ENCODE measurements at regions not wholly inside any gene's neighbourhood (a gene's known extent, or its start where the extent isn't known, plus 50 kb on each side); places are given as distances from the start of the nearest gene placed in this dataset.
"Not testable (repeated sequence)": the region's sequence is repeated elsewhere in the genome, so short reads cannot be mapped to it uniquely, and the experiment has no call there.

GRCh38 chr21:35810431-35810970 lies 249.8 kb downstream of the SETD4 start:
- DNase-seq (ENCODE audit: low spot score): no peak

- DNase-seq (ENCODE audit: low spot score): no peak
These were observed 258.9 kb downstream of the SETD4 start for GRCh38 chr21:35801391-35801790.

- DNase-seq (ENCODE audit: low spot score): not testable (repeated sequence)
These were observed 259.4 kb downstream of the SETD4 start for GRCh38 chr21:35800796-35801385.

GRCh38 chr21:35796844-35797243 lies 263.5 kb downstream of the SETD4 start:
- DNase-seq (ENCODE audit: low spot score): no peak

- DNase-seq (ENCODE audit: low spot score): not testable (repeated sequence)
These were observed 265.8 kb downstream of the SETD4 start for GRCh38 chr21:35794527-35794926.

- no peak for DNase-seq (ENCODE audit: low spot score)
These were observed 267.6 kb downstream of the SETD4 start for GRCh38 chr21:35792569-35793305.

- DNase-seq (ENCODE audit: low spot score): no peak
These were observed 268.6 kb downstream of the SETD4 start for GRCh38 chr21:35791541-35792325.

GRCh38 chr21:35783721-35784120 lies 276.6 kb downstream of the SETD4 start:
- no peak for DNase-seq (ENCODE audit: low spot score)

- no peak for DNase-seq (ENCODE audit: low spot score)
These were observed 277.7 kb downstream of the SETD4 start for GRCh38 chr21:35782667-35783066.

GRCh38 chr21:35780983-35781382 lies 279.3 kb downstream of the SETD4 start:
- DNase-seq (ENCODE audit: low spot score): no peak

GRCh38 chr21:35779690-35780570 lies 280.4 kb downstream of the SETD4 start:
- DNase-seq (ENCODE audit: low spot score): no peak

- no peak for DNase-seq (ENCODE audit: low spot score)
These were observed 281.2 kb downstream of the SETD4 start for GRCh38 chr21:35779167-35779566.

- no peak for DNase-seq (ENCODE audit: low spot score)
These were observed 283.2 kb downstream of the SETD4 start for GRCh38 chr21:35777081-35777480.

- no peak for DNase-seq (ENCODE audit: low spot score)
These were observed 284.4 kb downstream of the SETD4 start for GRCh38 chr21:35775778-35776544.

GRCh38 chr21:35770101-35770945 lies 290.0 kb downstream of the SETD4 start:
- DNase-seq (ENCODE audit: low spot score): no peak

- DNase-seq (ENCODE audit: low spot score): no peak
These were observed 292.1 kb downstream of the SETD4 start for GRCh38 chr21:35768187-35768586.

GRCh38 chr21:35764586-35764985 lies 295.7 kb downstream of the SETD4 start:
- DNase-seq (ENCODE audit: low spot score): no peak

GRCh38 chr21:35764077-35764476 lies 296.2 kb downstream of the SETD4 start:
- no peak for DNase-seq (ENCODE audit: low spot score)

- no peak for DNase-seq (ENCODE audit: low spot score)
These were observed 305.7 kb downstream of the SETD4 start for GRCh38 chr21:35754583-35754982.

- no peak for DNase-seq (ENCODE audit: low spot score)
These were observed 307.0 kb downstream of the SETD4 start for GRCh38 chr21:35753308-35753707.

Measured in mucosa of gallbladder (tissue), 1 donor.